ENCODE measurements at regions not wholly inside any gene's neighbourhood (a gene's known extent, or its start where the extent isn't known, plus 50 kb on each side); places are given as distances from the start of the nearest gene placed in this dataset.
"Not testable (repeated sequence)": the region's sequence is repeated elsewhere in the genome, so short reads cannot be mapped to it uniquely, and the experiment has no call there.

DNA sequence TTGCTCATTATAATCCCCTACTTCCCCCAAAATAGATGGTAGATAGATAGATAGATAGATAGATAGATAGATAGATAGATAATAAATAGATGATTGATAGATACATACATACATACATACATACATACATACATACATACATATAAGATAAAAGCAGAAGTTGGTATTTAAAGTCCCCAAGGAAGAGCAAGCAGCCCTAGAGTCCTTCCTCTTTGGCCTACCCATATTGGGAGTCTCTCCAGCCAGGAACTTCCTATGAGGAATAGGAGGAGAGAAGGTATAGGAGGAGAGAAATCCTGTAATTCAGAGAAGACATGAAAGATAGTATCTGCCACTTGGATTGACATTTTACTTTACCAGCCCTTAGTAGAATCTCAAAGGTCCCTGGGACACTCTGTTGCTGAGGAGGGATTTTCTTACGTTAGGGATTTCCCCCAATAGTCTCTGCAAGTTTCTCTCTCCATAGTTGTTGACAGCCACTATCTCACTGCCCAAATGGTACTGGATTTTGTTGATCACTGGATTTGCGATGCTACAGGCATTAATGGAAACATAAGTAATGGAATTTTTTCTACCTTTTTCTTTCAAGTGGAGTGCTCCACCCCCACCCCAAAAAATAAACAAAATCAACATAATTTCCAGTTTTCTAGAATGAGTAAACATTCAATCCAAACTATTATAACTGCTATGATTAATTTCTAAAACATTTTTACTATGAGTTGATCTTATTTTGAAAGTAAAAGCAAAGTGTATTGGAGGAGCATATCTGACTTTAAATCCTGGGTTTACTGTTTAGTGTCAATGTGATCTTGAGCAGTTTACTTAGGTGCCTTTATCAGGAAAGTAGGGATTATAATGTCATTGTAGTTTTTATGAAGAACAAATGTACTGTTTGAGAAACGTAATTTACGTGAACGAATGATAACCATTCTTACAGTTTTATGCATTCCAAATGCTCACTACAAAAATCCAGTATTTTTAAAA is 93.2 kb upstream of the TNFSF4 start:
- DNase-seq (ENCODE audit: low read depth in 2 of 2): no peak

DNA sequence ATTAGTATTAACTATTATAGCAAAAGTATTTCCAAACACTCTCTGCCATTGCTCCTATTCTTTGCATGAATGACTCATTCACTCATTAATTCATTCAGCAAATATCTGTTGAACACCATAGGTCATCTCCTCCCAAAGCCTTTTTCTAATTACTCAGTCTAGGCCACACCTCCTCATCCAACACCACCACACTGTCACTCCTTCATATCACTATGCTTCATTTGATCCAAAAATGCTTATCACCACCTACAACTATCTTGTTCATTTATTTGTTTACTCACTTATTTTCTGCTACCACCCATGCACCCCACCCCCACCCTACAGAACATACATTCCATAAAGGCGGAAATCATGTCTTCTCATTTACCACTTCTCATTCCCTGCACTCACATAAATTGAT is 94.4 kb upstream of the TNFSF4 start:
- DNase-seq (ENCODE audit: low read depth in 2 of 2): no peak

DNA sequence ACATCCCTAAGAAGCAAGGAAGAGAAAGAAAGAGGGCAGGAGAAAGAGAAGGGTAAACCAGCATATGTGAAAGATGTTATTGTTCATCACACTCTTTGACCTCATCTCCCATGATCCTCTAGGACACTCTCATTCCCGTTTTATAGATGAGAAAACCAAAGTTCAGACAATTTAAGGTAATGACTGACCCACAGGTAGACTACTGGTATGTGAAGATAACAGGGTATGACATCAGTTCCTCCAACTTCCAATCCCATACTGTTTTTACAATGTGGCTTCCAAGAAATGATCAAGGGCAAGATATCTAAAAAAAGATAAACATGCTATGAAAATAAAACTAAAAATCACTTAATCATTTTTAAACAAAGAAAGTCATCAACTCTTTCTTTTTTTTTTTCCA is 95.2 kb upstream of the TNFSF4 start:
- DNase-seq (ENCODE audit: low read depth in 2 of 2): no peak

DNA sequence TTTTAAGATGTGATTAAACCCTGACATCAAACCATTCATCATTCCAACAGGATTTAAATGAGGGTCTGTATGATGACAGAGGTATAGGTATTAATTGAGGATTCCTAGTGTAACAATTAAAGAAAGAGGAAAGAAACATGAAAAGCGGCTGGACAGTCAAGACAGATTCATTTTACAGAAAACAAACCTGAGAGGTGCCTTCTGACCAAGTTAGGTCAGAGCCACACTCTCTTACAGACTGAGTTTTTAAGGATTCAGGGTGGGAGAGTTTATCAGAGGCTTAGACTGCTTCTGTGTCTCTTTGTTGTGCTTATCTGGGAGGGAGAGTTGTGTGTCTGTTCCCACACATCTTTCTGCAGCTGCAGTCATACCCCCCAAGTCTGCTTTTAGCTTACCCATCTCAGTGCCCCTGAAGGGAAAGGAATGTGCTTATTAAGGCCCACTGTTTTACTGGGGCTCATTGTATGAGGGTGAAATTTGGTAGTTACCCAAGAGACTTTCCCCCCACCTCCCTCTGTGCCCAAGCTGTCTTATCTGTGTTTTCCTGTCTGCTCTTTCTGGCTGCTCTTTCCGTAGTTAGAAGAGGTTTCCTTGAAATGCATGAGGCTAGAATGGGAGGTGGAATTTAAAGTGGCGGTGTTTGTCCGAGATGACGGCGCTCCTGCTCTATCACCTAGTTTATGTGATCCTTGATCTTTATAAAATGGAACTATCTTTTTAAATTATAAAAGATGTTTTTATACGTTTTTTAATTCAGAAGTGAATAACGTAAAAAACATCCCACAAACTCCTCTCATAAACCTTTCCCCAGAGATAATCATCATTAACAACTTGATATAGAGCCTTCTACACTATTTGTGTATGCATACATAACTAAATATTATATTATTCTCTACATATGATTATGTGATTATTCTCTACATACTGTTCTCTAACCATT is 96.0 kb upstream of the TNFSF4 start:
- no peak for DNase-seq (ENCODE audit: low read depth in 2 of 2)

- DNase-seq (ENCODE audit: low read depth in 2 of 2): no peak
These were observed 96.9 kb upstream of the TNFSF4 start for GRCh38 chr1:173303984-173304383.

DNA sequence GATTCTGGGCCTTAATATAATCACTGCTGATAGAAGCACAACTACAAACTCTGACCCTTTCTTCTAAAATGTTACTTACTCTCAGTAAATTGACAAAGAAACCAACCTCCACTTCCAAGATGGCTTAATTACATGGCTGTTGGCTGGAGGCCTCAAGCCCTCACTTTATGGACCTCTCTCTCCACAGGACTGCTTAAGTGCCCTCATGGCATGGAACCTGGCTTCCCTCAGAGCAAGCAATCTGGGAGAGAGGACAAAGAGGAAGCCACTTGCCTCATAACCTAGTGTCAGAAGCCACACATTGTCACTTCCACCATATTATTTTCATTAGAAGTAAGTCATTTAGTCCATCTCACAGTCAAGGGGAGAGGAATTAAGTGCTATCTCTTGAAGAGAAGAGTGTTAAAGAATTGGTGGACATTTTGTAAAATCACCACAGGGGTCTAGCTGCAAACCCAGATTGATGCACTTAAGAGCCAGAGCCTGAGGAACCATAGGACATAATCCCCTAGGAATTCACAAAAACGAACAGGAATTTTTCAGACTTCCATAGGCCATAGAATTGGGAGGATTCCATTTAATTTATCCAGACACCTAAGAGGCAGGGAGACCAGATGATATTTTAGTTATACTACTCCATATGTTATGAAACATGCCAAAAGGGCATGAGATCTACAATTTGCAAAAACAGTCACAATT is 97.5 kb upstream of the TNFSF4 start:
- DNase-seq (ENCODE audit: low read depth in 2 of 2): no peak

GRCh38 chr1:173307845-173308244 is 100.7 kb upstream of the TNFSF4 start:
- no peak for DNase-seq (ENCODE audit: low read depth in 2 of 2)

DNA sequence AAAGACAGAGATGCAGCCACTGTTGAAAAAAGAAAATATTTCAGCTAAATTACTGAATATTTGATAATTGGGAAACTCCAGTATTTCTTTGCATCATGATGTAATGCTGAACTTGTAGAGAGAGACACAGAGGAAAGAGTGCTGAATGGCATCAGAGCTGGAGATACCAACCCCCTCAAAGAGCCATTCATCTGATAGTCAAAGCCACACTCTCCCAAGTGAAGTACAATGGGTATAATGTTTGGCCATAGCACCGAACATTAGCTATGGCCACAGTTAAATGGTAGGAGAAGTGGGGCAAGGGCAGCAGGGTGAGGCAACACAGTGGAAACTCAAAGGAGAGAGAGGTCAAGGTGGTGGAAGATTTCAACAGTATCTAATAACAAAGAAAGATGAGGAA is 107.5 kb upstream of the TNFSF4 start:
- DNase-seq (ENCODE audit: low read depth in 2 of 2): no peak

DNA sequence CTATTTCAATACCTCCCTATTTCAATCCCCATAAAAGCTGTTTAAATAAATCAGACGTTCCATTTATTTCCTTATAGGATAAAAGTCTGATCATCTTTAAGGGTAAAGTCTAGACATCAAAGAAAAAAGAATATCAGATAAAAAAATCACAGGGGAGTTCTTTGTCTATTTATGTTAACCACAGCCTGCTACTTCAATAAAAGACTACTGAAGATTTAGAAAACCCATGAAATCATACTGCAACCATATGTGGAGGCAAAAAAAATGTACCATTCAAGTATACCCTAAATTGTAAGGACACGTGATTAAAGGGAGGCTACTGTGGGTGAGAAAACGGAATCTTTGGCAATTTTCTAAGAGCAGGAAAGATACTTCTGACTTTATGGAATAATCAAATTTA is 108.2 kb upstream of the TNFSF4 start:
- DNase-seq (ENCODE audit: low read depth in 2 of 2): no peak

- no peak for DNase-seq (ENCODE audit: low read depth in 2 of 2)
These were observed 111.7 kb upstream of the TNFSF4 start for GRCh38 chr1:173318788-173319187.

DNA sequence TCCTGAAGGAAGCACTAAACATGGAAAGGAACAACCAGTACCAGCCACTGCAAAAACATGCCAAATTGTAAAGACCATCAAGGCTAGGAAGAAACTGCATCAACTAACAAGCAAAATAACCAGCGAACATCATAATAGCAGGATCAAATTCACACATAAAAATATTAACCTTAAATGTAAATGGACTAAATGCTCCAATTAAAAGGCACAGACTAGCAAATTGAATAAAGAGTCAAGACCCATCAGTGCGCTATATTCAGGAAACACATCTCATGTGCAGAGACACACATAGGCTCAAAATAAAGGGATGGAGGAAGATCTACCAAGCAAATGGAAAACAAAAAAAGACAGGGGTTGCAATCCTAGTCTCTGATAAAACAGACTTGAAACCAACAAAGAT is 117.2 kb upstream of the TNFSF4 start:
- not testable (repeated sequence) for DNase-seq (ENCODE audit: low read depth in 2 of 2)

DNA sequence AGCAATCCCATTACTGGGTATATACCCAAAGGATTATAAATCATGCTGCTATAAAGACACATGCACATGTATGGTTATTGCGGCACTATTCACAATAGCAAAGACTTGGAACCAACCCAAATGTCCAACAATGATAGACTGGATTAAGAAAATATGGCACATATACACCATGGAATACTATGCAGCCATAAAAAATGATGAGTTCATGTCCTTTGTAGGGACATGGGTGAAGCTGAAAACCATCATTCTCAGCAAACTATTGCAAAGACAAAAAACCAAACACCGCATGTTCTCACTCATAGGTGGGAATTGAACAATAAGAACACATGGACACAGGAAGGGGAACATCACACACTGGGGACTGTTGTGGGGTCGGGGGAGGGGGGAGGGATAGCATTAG is 120.9 kb upstream of the TNFSF4 start:
- not testable (repeated sequence) for DNase-seq (ENCODE audit: low read depth in 2 of 2)

DNA sequence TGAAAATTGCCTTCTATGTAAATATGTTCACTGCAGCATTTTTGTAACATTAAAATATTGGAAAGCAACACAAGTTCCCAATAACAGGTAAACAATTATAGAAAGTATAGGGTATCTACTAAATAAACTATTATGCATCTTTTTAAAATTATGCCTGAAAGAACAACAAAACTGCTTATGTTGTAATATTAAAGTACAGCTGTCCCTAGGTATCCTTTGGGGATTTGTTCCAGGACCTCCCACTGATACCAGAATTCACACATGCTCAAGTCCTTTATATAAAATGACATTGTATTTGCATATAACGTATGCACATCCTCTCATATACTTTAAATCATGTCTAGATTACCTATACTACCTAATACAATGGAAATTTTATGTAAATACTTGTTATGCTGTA is 121.8 kb upstream of the TNFSF4 start:
- DNase-seq (ENCODE audit: low read depth in 2 of 2): no peak

DNA sequence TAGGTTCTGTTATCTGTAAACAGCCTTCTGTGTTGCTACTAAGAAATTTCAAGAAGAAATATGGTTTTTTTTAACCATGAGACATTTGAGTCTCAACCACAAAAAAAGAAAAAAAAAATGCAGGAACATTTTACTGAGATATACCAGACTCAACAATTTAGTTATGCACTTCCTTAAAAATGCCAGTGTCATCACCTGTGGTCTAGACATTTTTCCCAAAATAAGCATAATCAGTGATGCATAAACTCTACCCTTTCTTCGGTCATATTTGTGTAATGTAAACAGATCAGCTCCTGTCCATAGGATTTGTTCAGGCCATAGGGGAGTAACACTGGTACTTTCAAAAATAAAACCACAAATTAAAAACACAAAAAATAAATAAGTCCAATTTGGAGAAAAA is 122.6 kb upstream of the TNFSF4 start:
- no peak for DNase-seq (ENCODE audit: low read depth in 2 of 2)

DNA sequence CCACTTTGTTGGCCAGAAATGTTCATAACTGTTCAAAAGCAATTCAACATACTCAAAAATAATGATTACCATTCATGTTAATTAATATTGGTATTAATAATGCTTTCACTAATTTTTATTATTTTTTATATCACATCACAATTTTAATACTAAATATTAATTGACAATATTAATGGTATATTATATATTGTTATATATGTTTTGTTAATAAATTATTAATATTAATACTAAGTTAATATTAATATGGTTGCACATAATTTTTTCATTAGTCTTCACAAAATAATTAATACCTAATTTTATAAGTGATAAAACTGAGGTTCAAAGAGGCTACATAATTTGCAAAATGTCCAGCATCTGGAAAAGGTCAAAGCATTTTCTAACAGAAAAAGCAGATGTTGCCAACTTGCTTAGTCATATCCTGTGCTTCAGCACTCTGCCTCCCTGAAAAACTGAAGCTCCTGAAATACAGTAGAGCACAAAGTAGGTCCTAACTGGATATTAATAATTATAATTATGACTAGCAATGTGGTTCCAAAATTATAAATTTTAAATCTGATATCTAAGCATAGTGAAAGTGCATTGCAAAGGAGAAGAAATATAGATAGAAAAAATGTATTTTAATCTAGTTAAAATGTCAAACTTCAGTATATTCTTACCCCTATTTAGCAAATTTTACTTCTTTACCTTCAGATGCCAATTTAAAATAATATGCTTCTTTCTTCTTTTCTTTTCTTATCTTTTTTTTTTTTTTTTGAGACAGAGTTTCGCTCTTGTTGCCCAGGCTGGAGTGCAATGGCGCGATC is 123.2 kb upstream of the TNFSF4 start:
- DNase-seq (ENCODE audit: low read depth in 2 of 2): no peak

DNA sequence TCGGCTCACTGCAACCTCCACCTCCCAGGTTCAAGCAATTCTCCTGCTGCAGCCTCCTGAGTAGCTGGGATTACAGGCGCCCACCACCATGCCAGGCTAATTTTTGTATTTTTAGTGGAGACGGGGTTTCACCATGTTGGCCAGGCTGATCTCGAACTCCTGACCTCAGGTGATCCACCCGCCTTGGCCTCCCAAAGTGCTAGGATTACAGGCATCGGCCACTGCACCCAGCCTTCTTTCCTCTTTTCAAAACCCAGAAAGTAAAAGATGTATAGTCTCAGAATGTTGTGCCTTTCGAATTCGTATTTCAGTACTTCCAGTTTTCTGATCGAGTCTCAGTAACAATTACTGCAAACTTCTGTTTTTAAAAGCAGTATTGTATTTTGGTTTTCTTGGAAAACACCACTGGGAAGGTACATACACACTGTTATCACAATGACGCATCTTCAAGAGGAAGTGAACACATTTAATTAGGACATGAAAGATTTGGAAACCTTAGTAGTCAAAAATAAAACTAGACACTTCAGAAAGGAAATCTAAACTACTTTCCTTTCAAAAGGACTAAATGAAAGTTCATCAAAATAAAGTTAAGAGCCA is 123.9 kb upstream of the TNFSF4 start:
- not testable (repeated sequence) for DNase-seq (ENCODE audit: low read depth in 2 of 2)

DNA sequence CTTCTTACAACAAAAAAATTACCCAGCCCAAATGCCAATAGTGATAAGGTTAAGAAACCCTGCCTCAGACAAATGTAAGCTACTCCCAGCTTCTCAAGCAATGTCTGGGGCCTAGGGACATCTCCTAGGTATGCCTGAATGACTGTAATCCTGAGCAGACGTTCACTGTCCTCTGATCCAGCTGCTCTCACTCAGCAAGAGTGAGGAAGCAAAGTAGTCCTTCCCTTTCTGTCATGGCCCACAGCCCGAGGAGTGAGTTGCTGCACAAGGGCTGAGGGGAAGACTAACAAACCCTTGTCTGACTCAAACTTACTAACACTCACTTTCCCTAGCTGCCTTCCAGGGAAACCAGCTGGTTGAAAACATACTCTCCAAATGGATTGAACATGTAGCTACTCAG is 124.9 kb upstream of the TNFSF4 start:
- DNase-seq (ENCODE audit: low read depth in 2 of 2): no peak

GRCh38 chr1:173333581-173333980 is 126.5 kb upstream of the TNFSF4 start:
- DNase-seq (ENCODE audit: low read depth in 2 of 2): no peak

DNA sequence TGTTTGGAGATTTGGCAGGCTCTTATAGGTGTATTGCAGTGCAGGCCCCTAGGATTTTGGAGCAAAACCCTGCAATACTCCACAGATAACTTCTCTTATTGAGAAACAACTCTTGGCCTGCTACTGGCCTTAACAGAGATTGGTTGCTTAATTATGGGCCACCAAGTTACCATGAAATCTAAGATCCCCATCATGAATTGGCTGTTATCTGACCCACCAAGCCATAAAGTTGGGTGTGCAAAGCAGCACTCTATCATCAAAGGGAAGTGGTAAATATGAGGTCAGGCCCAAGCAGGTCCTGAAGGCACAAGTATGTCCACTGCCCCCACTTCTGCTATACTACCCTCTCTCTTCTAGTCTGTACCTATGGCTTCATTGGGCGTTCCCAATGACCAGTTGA is 130.0 kb upstream of the TNFSF4 start:
- no peak for DNase-seq (ENCODE audit: low read depth in 2 of 2)

GRCh38 chr1:173341307-173341706 is 134.2 kb upstream of the TNFSF4 start:
- no peak for DNase-seq (ENCODE audit: low read depth in 2 of 2)

- no peak for DNase-seq (ENCODE audit: low read depth in 2 of 2)
These were observed 134.8 kb upstream of the TNFSF4 start for GRCh38 chr1:173341971-173342370.

Measured in stimulated activated CD8-positive, alpha-beta memory T cell treated with anti-CD3 and anti-CD28 coated beads, Interleukin-7, amount 100 ng/mL, for 1 hour (primary cell).